Esophagus squamous epithelium (tissue), 5 donors: ENCODE measurements at regions not wholly inside any gene's neighbourhood (a gene's known extent, or its start where the extent isn't known, plus 50 kb on each side); places are given as distances from the start of the nearest gene placed in this dataset.

Experiments used
- DNase-seq: peaks from one replicate; lab custom pipeline; 2025; lab: John Stamatoyannopoulos, UW
- H3K27ac ChIP-seq, 4 donors: fragments of 200-600 bp; sonication (generic); one replicate each; pipeline ENCODE4 v1.5.1; 2016 to 2019; ENCODE audit warnings: mild to moderate bottlenecking in 1 of 4
- H3K27me3 ChIP-seq, 4 donors: fragments of 200-600 bp; sonication (generic); 1 replicate in 3 of 4; 2 replicates in 1 of 4; pipeline versions ENCODE4 v1.5.1 to v1.6.0; 2017 to 2021; ENCODE audit warnings: antibody characterized with exemption in 1 of 4
- H3K36me3 ChIP-seq, 3 donors: fragments of 200-600 bp; sonication (generic); one replicate each; pipeline ENCODE4 v1.5.1; 2016 to 2019
- H3K4me1 ChIP-seq, 3 donors: fragments of 200-600 bp; sonication (generic); one replicate each; pipeline ENCODE4 v1.5.1; 2017 to 2019
- H3K4me3 ChIP-seq, 4 donors: fragments of 200-600 bp; sonication (generic); 1 replicate in 3 of 4; 2 replicates in 1 of 4; pipeline ENCODE4 v1.5.1; 2016 to 2019; ENCODE audit warnings: mild to moderate bottlenecking in 2 of 4, moderate library complexity in 1 of 4
- H3K9me3 ChIP-seq, 3 donors: fragments of 200-600 bp; sonication (generic); one replicate each; pipeline ENCODE4 v1.5.1; 2016 to 2019
- CTCF ChIP-seq, 6 experiments: fragments of 450-650 bp in 4 of 6; fragments of 200-600 bp in 2 of 6; sonication (generic) in 2 of 6; IDR thresholded peaks; one replicate each; pipeline ENCODE4 v1.5.1; 2016 to 2019; ENCODE audit warnings: antibody characterized with exemption in 6 of 6, mild to moderate bottlenecking in 4 of 6, moderate library complexity in 4 of 6
- POLR2A ChIP-seq, 4 donors: fragments of 450-650 bp; IDR thresholded peaks; one replicate each; pipeline ENCODE4 v1.6.1; 2017; ENCODE audit warnings: antibody characterized with exemption in 4 of 4, mild to moderate bottlenecking in 4 of 4, moderate library complexity in 3 of 4
- WGBS, 2 donors: methylation state at CpG; one replicate each; pipeline ENCODE4 v1.1.5; 2018; 5-methylcytosine and 5-hydroxymethylcytosine counted together
- intact Hi-C: fragments of 100-400 bp; cut with DNase I; formaldehyde crosslinking; loops from one replicate; pipeline ENCODE4 v1.15.0; 2022
- donor health status: DM: yes; HTN: yes; CAD: no.

DNA sequence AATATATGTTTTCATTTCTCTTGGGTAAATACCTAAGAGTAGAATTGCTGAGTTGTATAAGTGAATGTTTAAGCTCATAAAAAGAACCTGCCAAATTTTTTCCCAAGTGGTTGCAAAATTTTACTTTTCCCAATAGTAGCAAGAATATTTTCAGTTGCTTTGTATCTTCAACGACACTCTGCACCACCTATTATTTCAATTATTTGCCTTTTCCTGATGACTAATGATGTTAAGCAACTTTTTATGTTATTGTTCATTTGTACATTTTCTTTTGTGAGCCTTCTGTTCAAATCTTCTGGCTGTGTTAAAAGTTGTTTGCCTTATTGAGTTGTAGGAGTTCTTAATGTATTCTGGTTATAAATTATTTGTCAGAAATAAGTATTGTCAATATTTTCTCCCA is 299.1 kb upstream of the NRIP1 start:
- no peak for DNase-seq
- H3K9me3 ChIP-seq = peaks cover 0 to 24% (median 18%) of the 10 kb centered on the region in 3 donors
- H3K36me3 ChIP-seq = no peaks in the 10 kb centered on the region
- TF ChIP-seq CTCF (IDR thresholded peaks at IDR 0.05) (no peak), POLR2A (IDR thresholded peaks at IDR 0.05) (no peak)
- H3K27me3 ChIP-seq = no peaks in the 10 kb centered on the region
- 19 to 20% methylated on average over 1 of the region's 1 CpG for WGBS, 2 donors
- no peak overlapping the region for H3K27ac ChIP-seq
- no peak overlapping the region for H3K4me3 ChIP-seq
- intact Hi-C loops = no loop called here
- H3K4me1 ChIP-seq = no peaks in the 10 kb centered on the region

GRCh38 chr21:15365751-15366392 is 301.1 kb upstream of the NRIP1 start:
- intact Hi-C loops = no loop called here
- H3K9me3 ChIP-seq = peaks cover 0 to 24% (median 18%) of the 10 kb centered on the region in 3 donors
- no peaks in the 10 kb centered on the region for H3K27me3 ChIP-seq
- no peak for TF ChIP-seq CTCF (IDR thresholded peaks at IDR 0.05)
- no peak for TF ChIP-seq POLR2A (IDR thresholded peaks at IDR 0.05)
- no peak overlapping the region for H3K27ac ChIP-seq
- no peaks in the 10 kb centered on the region for H3K4me1 ChIP-seq
- no peak for DNase-seq
- 75 to 76% methylated on average over 5 of the region's 5 CpGs for WGBS, 2 donors
- H3K4me3 ChIP-seq = no peak overlapping the region
- H3K36me3 ChIP-seq = no peaks in the 10 kb centered on the region

- intact Hi-C loops = no loop called here
- Histone ChIP-seq H3K36me3 (no peaks in the 10 kb centered on the region), H3K4me1 (no peaks in the 10 kb centered on the region), H3K4me3 (no peak overlapping the region), H3K27ac (no peak overlapping the region), H3K9me3 (peaks cover 0 to 24% (median 18%) of the 10 kb centered on the region in 3 donors), H3K27me3 (no peaks in the 10 kb centered on the region)
- TF ChIP-seq POLR2A (IDR thresholded peaks at IDR 0.05) (no peak), CTCF (IDR thresholded peaks at IDR 0.05) (no peak)
- DNase-seq = no peak
- WGBS, 2 donors = 76 to 81% methylated on average over 1 of the region's 1 CpG
Measured at GRCh38 chr21:15366555-15366954, 301.8 kb upstream of the NRIP1 start.

GRCh38 chr21:15367061-15367626 is 302.3 kb upstream of the NRIP1 start:
- Histone ChIP-seq H3K27me3 (no peaks in the 10 kb centered on the region), H3K9me3 (peaks cover 0 to 24% (median 18%) of the 10 kb centered on the region in 3 donors), H3K4me1 (no peaks in the 10 kb centered on the region), H3K4me3 (no peak overlapping the region), H3K36me3 (no peaks in the 10 kb centered on the region), H3K27ac (no peak overlapping the region)
- no peak for DNase-seq
- intact Hi-C loops = no loop called here
- TF ChIP-seq CTCF (IDR thresholded peaks at IDR 0.05) (no peak), POLR2A (IDR thresholded peaks at IDR 0.05) (no peak)
- 64 to 68% methylated on average over 7 of the region's 7 CpGs for WGBS, 2 donors

GRCh38 chr21:15370462-15370975 is 305.7 kb upstream of the NRIP1 start:
- no peak for DNase-seq
- TF ChIP-seq CTCF (IDR thresholded peaks at IDR 0.05) (no peak), POLR2A (IDR thresholded peaks at IDR 0.05) (no peak)
- intact Hi-C loops = no loop called here
- H3K27ac ChIP-seq = no peak overlapping the region
- 82 to 94% methylated on average over 8 of the region's 8 CpGs for WGBS, 2 donors
- H3K27me3 ChIP-seq = no peaks in the 10 kb centered on the region
- no peaks in the 10 kb centered on the region for H3K4me1 ChIP-seq
- no peaks in the 10 kb centered on the region for H3K36me3 ChIP-seq
- H3K4me3 ChIP-seq = no peak overlapping the region
- peaks cover 0 to 16% (median 13%) of the 10 kb centered on the region in 3 donors for H3K9me3 ChIP-seq
